Muscle layer of duodenum (tissue), 2 donors: ENCODE measurements at regions not wholly inside any gene's neighbourhood (a gene's known extent, or its start where the extent isn't known, plus 50 kb on each side); places are given as distances from the start of the nearest gene placed in this dataset.

Experiments used
- H3K27ac ChIP-seq: one replicate; pipeline ENCODE4 v1.7.0; 2013; ENCODE audit warnings: mild to moderate bottlenecking, low read length
- H3K27me3 ChIP-seq: one replicate; pipeline ENCODE4 v1.7.0; 2013; ENCODE audit warnings: low read depth, mild to moderate bottlenecking, control low read depth, low read length
- H3K36me3 ChIP-seq, 2 donors: one replicate each; pipeline ENCODE4 v1.7.0; 2013; ENCODE audit warnings: low read length in 2 of 2, control low read depth in 1 of 2, mild to moderate bottlenecking in 1 of 2; ENCODE audit not compliant: insufficient read depth in 2 of 2, control insufficient read depth in 1 of 2
- H3K4me1 ChIP-seq, 2 donors: one replicate each; pipeline ENCODE4 v1.7.0; 2013; ENCODE audit warnings: low read length in 2 of 2, mild to moderate bottlenecking in 2 of 2, control low read depth in 1 of 2, moderate library complexity in 1 of 2; ENCODE audit not compliant: insufficient read depth in 2 of 2, control insufficient read depth in 1 of 2
- H3K4me3 ChIP-seq, 2 donors: one replicate each; pipeline ENCODE4 v1.7.0; 2013; ENCODE audit warnings: low read length in 2 of 2, low read depth in 1 of 2, mild to moderate bottlenecking in 1 of 2
- H3K9me3 ChIP-seq, 2 donors: one replicate each; pipeline ENCODE4 v1.7.0; 2013; ENCODE audit warnings: low read length in 2 of 2, control low read depth in 1 of 2, mild to moderate bottlenecking in 1 of 2; ENCODE audit not compliant: control insufficient read depth in 1 of 2
- donor health status: healthy.

DNA sequence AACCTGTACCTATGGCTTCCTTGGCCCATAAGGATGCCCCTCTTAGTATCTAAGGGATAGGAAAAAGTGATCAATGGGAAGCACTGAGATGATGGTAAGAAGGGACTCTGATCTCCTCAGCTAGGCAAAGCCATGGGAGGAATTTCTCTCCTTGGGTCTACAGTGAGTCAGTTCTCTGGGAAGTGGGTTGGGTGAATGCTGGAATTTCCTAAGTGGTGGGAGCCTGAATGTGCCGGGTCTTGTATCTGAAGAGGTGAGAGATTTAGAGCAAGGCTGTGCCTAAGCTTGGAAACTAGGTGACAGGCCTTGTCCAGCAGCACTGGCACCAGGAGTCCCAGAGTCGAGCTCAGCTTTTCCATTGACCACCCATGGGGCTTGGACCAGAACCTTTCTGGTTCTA, 96.3 kb upstream of the SLC2A1 start:
- Histone ChIP-seq H3K9me3 (no peaks in the 10 kb centered on the region), H3K27me3 (no peaks in the 10 kb centered on the region), H3K4me1 (no peaks in the 10 kb centered on the region), H3K27ac (no peak overlapping the region), H3K4me3 (no peak overlapping the region), H3K36me3 (no peaks in the 10 kb centered on the region)

DNA sequence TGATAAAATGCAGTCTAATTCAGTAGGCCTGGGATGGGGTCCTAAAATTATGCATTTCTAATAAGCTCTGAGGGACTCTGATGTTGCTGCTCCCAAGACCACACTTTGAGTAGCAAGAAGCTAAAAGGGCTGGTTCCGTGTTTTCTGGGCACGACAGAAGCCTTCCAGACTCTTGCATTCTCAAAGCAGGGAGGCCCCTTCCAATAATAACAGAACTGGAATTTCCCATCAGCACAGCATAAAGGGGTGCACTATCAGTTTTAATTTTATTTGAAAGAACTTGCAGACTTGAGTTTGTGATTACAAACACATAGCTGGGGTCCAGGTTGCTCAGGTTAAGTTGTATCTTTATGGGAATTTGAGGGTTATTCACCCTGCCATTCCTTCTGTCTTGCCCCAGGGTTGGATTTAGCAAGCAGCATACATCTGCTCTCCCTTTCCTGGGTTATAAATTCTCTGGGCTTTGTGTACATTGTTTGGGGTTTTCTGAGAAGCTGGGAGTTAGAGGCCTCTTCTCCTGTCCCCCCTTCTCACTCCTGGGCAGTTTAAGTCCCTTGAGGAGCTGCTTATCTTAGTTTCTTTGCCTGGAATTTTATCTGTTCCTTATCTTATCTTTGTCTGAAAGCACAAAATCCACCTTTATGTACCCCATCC, 94.2 kb upstream of the SLC2A1 start:
- Histone ChIP-seq H3K27me3 (no peaks in the 10 kb centered on the region), H3K36me3 (no peaks in the 10 kb centered on the region)

GRCh38 chr1:43052322-43052721, 93.7 kb upstream of the SLC2A1 start:
- Histone ChIP-seq H3K36me3 (no peaks in the 10 kb centered on the region), H3K27ac (no peak overlapping the region), H3K4me1 (peaks cover 0 to 7% of the 10 kb centered on the region in 2 donors), H3K27me3 (no peaks in the 10 kb centered on the region), H3K9me3 (no peaks in the 10 kb centered on the region), H3K4me3 (no peak overlapping the region)

More for the DNA sequence above, 94.2 kb upstream of the SLC2A1 start:
- no peaks in the 10 kb centered on the region for H3K9me3 ChIP-seq
- H3K4me1 ChIP-seq: peaks cover 0 to 7% of the 10 kb centered on the region in 2 donors
- no peak overlapping the region for H3K4me3 ChIP-seq
- H3K27ac ChIP-seq: no peak overlapping the region

GRCh38 chr1:43049481-43049880, 90.8 kb upstream of the SLC2A1 start:
- Histone ChIP-seq H3K36me3 (no peaks in the 10 kb centered on the region), H3K27me3 (no peaks in the 10 kb centered on the region), H3K4me1 (peaks cover 0 to 7% of the 10 kb centered on the region in 2 donors), H3K4me3 (no peak overlapping the region), H3K27ac (no peak overlapping the region), H3K9me3 (no peaks in the 10 kb centered on the region)

- Histone ChIP-seq H3K4me3 (no peak overlapping the region), H3K36me3 (no peaks in the 10 kb centered on the region), H3K27me3 (no peaks in the 10 kb centered on the region), H3K27ac (no peak overlapping the region), H3K4me1 (peaks cover 0 to 7% of the 10 kb centered on the region in 2 donors), H3K9me3 (no peaks in the 10 kb centered on the region)
Measured at GRCh38 chr1:43048601-43049011, 89.9 kb upstream of the SLC2A1 start.

DNA sequence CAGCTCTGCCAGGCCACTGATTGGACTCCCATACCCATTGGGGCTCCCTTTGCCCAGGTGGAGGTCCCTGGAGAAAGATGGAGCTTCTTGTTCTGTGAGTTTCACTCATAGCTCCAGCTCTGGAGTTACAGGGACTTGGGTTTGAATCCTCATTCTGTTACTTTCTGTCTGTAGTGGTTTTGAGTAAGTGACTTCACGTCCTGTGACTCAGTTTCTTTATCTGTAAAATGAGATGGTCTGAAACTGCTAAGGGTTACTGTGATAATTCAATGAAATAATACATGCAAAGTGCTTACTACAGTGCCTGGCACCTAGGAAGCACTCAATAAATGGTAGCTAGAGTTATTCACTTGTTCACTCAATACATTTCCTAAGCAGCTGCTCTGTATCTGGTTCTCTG, 88.5 kb upstream of the SLC2A1 start:
- Histone ChIP-seq H3K9me3 (no peaks in the 10 kb centered on the region), H3K36me3 (no peaks in the 10 kb centered on the region), H3K27me3 (no peaks in the 10 kb centered on the region), H3K4me3 (no peak overlapping the region), H3K4me1 (peaks cover 0 to 7% of the 10 kb centered on the region in 2 donors), H3K27ac (no peak overlapping the region)

- Histone ChIP-seq H3K4me3 (no peak overlapping the region), H3K4me1 (peaks cover 0 to 7% of the 10 kb centered on the region in 2 donors), H3K36me3 (no peaks in the 10 kb centered on the region), H3K27ac (no peak overlapping the region), H3K9me3 (no peaks in the 10 kb centered on the region), H3K27me3 (no peaks in the 10 kb centered on the region)
Measured at GRCh38 chr1:43044572-43045361, 86.1 kb upstream of the SLC2A1 start.

DNA sequence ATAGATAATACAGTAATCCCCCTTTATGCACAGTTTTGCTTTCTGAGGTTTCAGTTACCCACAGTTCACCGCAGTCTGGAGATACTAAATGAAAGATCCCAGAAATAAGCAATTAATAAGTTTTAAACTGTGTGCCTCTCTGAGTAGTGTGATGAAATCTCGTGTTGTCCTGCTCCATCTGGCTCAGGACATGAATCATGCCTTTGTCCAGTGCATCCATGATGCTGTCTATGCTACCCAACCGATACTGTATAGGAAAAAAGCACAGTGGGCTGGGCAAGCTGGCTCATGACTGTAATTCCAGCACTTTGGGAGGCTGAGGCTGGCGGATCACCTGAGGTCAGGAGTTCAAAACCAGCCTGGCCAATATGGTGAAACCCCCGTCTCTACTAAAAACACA, 85.0 kb upstream of the SLC2A1 start:
- Histone ChIP-seq H3K4me3 (no peak overlapping the region), H3K36me3 (no peaks in the 10 kb centered on the region), H3K9me3 (no peaks in the 10 kb centered on the region), H3K27me3 (no peaks in the 10 kb centered on the region), H3K4me1 (peaks cover 0 to 3% of the 10 kb centered on the region in 2 donors), H3K27ac (no peak overlapping the region)

DNA sequence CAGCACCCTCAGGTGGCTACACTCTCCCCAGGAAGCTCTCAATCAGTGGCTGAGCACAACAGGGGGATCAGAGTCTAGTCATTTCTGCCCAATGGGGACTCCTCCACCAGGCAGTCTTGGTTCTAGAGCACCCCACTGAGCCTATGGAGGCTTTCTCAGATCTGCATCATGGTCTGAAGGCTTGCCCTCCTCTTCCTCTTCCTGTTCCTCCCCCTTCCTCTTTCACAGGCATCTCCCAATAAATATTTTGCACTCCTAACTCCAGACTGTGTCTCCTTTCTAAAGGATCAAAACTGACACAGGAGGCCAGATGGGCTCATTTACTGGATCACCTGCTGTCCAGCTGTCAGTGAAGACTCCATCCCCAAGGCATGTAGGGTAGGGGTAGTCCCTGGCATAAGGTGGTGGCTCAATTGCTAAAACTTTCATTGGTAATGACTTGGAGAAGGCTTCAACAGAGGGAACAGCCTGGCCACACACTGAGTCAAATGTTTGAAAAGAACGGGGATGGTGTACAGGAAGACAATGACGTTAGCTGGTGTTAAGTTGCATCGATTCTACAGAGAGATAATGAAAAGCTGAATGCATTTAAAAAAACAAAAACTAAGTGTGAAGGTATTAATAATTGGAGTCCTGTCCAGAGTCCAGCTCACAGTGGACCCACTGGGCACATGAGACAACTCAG, 84.2 kb upstream of the SLC2A1 start:
- no peak overlapping the region for H3K27ac ChIP-seq
- no peaks in the 10 kb centered on the region for H3K36me3 ChIP-seq
- H3K4me3 ChIP-seq: no peak overlapping the region
- no peaks in the 10 kb centered on the region for H3K4me1 ChIP-seq
- no peaks in the 10 kb centered on the region for H3K27me3 ChIP-seq
- no peaks in the 10 kb centered on the region for H3K9me3 ChIP-seq

- Histone ChIP-seq H3K9me3 (no peaks in the 10 kb centered on the region), H3K27me3 (no peaks in the 10 kb centered on the region), H3K36me3 (no peaks in the 10 kb centered on the region), H3K27ac (no peak overlapping the region), H3K4me3 (no peak overlapping the region), H3K4me1 (no peaks in the 10 kb centered on the region)
Measured at GRCh38 chr1:43042127-43042526, 83.5 kb upstream of the SLC2A1 start.

GRCh38 chr1:43041591-43041990, 82.9 kb upstream of the SLC2A1 start:
- H3K36me3 ChIP-seq: no peaks in the 10 kb centered on the region
- H3K4me3 ChIP-seq: no peak overlapping the region
- no peaks in the 10 kb centered on the region for H3K27me3 ChIP-seq
- no peaks in the 10 kb centered on the region for H3K9me3 ChIP-seq
- H3K4me1 ChIP-seq: no peaks in the 10 kb centered on the region
- H3K27ac ChIP-seq: no peak overlapping the region
